GM12864 (cell line): ENCODE measurements at regions not wholly inside any gene's neighbourhood (a gene's known extent, or its start where the extent isn't known, plus 50 kb on each side); places are given as distances from the start of the nearest gene placed in this dataset.

Experiments
- DNase-seq: peaks from one replicate; pipeline ENCODE4 v3.0.0-alpha.2; 2011; ENCODE audit warnings: low read depth
- H3K4me3 ChIP-seq: 2 replicates; pipeline ENCODE4 v1.5.1; 2011; ENCODE audit warnings: mild to moderate bottlenecking, low read depth, low read length, control low read depth
- TF ChIP-seq, protein P1 (sequence below): IDR thresholded peaks from 2 replicates; pipeline ENCODE4 v1.5.1; 2011; ENCODE audit warnings: low read depth, mild to moderate bottlenecking, moderate library complexity, low read length, control low read depth, inconsistent platforms; ENCODE audit errors: missing control alignments

DNA sequence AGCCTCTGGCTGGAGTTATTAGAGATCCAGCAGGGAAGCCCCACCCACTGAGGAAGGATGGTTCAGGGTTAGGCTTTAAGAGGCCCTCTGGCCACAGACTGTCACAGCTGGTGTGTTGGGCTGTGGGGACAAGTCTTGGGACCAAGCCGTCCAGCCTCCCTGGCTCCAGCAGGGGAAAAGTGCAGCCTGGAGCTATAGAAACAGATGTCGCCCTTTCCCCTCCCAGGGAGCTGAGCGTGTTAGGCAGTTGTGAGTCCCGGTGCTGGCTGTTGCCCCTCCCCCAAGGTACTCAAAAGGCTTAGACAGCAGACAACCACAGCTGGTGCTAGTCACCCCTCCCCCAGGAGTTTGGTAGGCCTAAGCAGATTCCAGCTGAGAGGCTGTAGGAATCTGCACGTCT lies 143.4 kb downstream of the TMEM168 start:
- TF ChIP-seq, protein P1, sequence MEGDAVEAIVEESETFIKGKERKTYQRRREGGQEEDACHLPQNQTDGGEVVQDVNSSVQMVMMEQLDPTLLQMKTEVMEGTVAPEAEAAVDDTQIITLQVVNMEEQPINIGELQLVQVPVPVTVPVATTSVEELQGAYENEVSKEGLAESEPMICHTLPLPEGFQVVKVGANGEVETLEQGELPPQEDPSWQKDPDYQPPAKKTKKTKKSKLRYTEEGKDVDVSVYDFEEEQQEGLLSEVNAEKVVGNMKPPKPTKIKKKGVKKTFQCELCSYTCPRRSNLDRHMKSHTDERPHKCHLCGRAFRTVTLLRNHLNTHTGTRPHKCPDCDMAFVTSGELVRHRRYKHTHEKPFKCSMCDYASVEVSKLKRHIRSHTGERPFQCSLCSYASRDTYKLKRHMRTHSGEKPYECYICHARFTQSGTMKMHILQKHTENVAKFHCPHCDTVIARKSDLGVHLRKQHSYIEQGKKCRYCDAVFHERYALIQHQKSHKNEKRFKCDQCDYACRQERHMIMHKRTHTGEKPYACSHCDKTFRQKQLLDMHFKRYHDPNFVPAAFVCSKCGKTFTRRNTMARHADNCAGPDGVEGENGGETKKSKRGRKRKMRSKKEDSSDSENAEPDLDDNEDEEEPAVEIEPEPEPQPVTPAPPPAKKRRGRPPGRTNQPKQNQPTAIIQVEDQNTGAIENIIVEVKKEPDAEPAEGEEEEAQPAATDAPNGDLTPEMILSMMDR: no peak
- no peak for DNase-seq

DNA sequence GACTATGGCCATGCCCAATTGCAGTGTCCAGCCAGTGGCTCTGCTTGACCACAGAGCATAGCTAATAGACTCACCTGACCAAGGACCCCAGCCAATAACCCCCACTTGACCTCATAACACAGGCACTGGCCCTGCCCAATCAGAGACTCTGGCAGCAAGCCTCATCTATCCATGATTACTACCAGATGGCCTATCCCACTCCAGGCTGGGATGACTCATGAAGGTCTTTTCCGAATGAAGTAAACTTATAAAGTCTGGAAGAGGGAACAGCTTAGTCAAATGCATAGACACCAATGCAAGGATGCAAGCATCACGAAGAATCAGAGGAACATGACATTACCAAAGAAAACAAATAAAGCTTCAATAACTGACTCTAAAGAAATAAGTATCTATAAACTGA lies 141.4 kb downstream of the TMEM168 start:
- no peak overlapping the region for H3K4me3 ChIP-seq
- no peak for DNase-seq
- TF ChIP-seq, protein P1: no peak

More for the DNA sequence above, 143.4 kb downstream of the TMEM168 start:
- H3K4me3 ChIP-seq: no peak overlapping the region

DNA sequence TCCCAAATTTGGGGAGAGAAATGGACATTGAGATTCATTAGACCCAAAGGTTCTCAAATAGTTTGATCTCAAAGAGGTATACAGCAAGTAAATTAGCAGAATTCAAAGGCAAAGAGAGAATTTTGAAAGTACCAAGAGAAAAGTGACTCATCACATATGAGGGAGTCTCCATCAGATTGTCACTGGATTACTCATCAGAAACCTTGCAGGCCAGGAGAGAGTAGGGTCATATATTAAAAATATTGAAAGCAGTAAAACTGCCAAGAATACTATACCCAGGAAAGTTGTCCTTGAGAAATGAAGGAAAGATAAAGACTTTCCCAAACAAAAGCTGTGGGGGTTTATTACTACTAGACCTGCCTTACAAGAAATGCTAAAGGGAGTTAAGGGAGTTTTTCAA lies 140.6 kb downstream of the TMEM168 start:
- no peak overlapping the region for H3K4me3 ChIP-seq
- TF ChIP-seq, protein P1: no peak
- DNase-seq: no peak

DNA sequence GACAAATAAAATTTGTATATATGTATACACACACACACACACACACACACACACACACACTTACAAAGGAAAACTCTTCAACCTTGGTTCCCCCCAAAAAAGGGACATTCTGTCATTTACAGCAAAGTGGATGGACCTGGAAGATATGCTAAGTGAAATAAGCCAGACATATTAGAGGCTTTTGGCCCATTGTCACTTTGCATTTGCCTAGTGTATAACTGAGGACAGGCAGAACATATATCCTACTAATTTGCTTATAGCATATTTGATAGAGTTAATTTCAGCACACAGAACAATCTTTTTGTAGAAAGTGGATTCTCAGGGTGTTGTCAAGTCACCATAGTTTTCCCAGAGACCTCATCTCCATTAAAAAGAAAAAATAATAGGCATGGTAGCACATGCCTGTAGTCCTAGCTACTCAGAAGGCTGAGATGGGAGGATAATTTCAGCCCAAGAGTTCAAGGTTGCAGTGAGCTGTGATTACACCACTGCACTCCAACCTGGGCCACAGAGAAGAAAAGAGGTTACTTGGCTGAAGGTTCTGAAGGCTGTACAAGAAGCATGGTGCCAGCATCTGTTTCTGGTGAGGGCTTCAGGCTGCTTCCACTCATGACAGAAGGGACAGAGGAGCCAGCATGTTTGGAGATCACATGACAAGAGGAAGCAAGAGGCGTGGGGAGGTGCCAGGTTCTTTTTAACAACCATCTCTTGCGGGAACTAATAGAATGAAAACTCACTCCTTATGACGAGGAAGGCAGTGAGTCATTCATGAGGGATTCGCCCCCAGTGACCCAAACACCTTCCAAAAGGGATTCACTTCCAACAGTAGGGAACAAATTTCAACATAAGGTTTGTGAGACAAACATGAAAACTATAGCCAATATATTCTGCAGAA lies 135.6 kb downstream of the TMEM168 start:
- H3K4me3 ChIP-seq: no peak overlapping the region
- no peak for DNase-seq
- TF ChIP-seq, protein P1: no peak

DNA sequence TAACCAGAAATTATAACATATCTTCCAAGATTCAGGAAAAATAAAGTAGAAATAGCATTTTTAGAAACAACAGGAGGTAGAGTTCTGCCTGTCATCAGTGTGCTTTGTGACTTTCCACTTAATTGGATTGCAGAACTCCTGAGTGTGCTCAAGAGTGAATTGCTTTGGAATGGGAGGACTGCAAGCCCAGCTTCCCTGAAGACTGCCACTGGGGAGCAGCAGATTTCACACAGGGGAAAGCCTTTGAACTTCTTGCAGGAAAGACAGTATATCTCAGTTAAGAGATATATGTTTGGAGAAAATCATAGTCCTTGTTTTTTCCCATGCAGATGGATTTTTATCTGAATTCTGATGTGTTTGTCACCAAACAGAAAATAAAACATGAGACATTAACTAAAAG lies 124.5 kb downstream of the TMEM168 start:
- TF ChIP-seq, protein P1: no peak
- no peak overlapping the region for H3K4me3 ChIP-seq
- no peak for DNase-seq

DNA sequence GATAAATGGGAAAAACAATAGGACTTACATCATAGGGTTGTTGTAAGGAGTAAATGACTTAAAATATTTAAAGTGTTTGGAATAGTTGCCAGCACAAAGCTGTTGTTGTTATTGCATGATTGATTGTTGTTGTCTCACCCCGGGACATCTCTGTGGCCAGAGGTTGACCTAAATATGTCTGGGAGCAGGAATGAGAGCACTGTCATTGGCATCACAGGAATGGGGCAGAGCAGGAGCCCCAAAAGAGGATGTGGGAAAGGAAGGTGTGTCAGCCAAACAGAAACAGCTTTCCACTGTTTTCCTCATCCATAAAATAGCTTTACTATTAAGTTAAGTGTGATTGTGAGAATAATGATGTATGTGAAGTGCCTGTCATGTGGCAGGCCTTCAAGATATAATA lies 121.6 kb downstream of the TMEM168 start:
- TF ChIP-seq, protein P1: no peak
- H3K4me3 ChIP-seq: no peak overlapping the region
- no peak for DNase-seq

DNA sequence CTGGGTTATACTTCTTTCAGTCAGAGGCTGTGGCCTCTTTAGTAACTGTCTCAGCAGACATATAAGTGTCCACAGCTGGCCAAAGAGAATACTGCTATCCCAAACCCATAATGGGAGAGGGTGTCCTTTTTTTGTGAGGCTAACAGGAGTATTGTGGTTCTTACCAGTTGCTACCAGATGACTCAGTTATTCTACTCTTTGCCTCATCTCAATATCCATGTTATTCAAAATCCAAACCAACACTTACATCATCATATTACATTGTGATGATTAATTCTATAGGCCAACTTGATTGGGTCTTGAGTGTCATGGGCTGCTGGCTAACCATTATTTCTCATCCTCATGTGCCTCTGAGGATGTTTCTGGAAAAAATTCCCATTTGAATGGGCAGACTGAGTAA lies 120.9 kb downstream of the TMEM168 start:
- TF ChIP-seq, protein P1: no peak
- H3K4me3 ChIP-seq: no peak overlapping the region
- DNase-seq: no peak
